ENCODE measurements at regions not wholly inside any gene's neighbourhood (a gene's known extent, or its start where the extent isn't known, plus 50 kb on each side); places are given as distances from the start of the nearest gene placed in this dataset.

- Mint-ChIP-seq H3K9me3 (ENCODE audit: insufficient read depth) (no peaks in the 10 kb centered on the region), H3K27me3 (no peaks in the 10 kb centered on the region), H3K4me1 (no peaks in the 10 kb centered on the region), H3K4me3 (no peak overlapping the region), H3K27ac (no peak overlapping the region)
- 91% methylated on average over 9 of the region's 9 CpGs for WGBS (ENCODE audit: insufficient coverage)
- POLR2A ChIA-PET = no interaction called here
- no peaks in the 10 kb centered on the region for H3K36me3 ChIP-seq (replicated peaks in 1 of 2; ENCODE audit: control extremely low read depth in 1 of 2, control insufficient read depth in 1 of 2, extremely low read depth in 1 of 2, insufficient read depth in 2 of 2, low read length in 1 of 2)
- H4K20me1 ChIP-seq (ENCODE audit: control insufficient read depth, insufficient read depth, low read length, poor library complexity, severe bottlenecking) = no peaks in the 10 kb centered on the region
- no peaks in the 10 kb centered on the region for H3K27me3 ChIP-seq (replicated peaks in 1 of 4; ENCODE audit: control extremely low read depth in 1 of 4, control insufficient read depth in 3 of 4, insufficient read depth in 4 of 4, low read length in 3 of 4)
- no peaks in the 10 kb centered on the region for H3K79me2 ChIP-seq (ENCODE audit: control insufficient read depth, insufficient read depth, low read length)
- intact Hi-C loops (cut with micrococcal nuclease) = no loop called here
- no peak overlapping the region for H3K27ac ChIP-seq (ENCODE audit: low read length in 2 of 2)
- no peak for ATAC-seq (ENCODE audit: low read depth)
- no peak overlapping the region for H3K4me2 ChIP-seq (replicated peaks; ENCODE audit: low read depth, low read length, poor library complexity, severe bottlenecking)
- no peaks in the 10 kb centered on the region for H3K4me1 ChIP-seq (ENCODE audit: control insufficient read depth in 2 of 2, insufficient read depth in 2 of 2, low read length in 2 of 2)
- H3K9me3 ChIP-seq (ENCODE audit: control extremely low read depth in 1 of 3, control insufficient read depth in 2 of 3, insufficient read depth in 1 of 3, low read length in 2 of 3) = peaks cover 0 to 8% (median 0%) of the 10 kb centered on the region in 3 donors
- TF ChIP-seq CTCF (IDR thresholded peaks at IDR 0.05) = no peak
- no peak for TF ChIP-seq EZH2 (IDR thresholded peaks at IDR 0.05; ENCODE audit: borderline replicate concordance, insufficient read depth, low read depth, low read length, poor library complexity, severe bottlenecking)
- no peak overlapping the region for H3K4me3 ChIP-seq (ENCODE audit: control extremely low read depth in 1 of 5, extremely low read depth in 1 of 5, insufficient read depth in 1 of 5, low read depth in 2 of 5, low read length in 4 of 5)
- CTCF ChIA-PET = no interaction called here
- no peak overlapping the region for H2AFZ ChIP-seq (ENCODE audit: insufficient read depth, low read depth, low read length, poor library complexity, severe bottlenecking)
- no peak for DNase-seq
- no peak overlapping the region for H3K9ac ChIP-seq (ENCODE audit: low read length)
These were observed 191.6 kb upstream of the TMEM132C start for GRCh38 chr12:128075332-128075731.

- Histone ChIP-seq H3K9ac (ENCODE audit: low read length) (no peak overlapping the region), H3K9me3 (ENCODE audit: control extremely low read depth in 1 of 3, control insufficient read depth in 2 of 3, insufficient read depth in 1 of 3, low read length in 2 of 3) (peaks cover 0 to 8% (median 0%) of the 10 kb centered on the region in 3 donors), H3K4me1 (ENCODE audit: control insufficient read depth in 2 of 2, insufficient read depth in 2 of 2, low read length in 2 of 2) (no peaks in the 10 kb centered on the region), H3K36me3 (replicated peaks in 1 of 2; ENCODE audit: control extremely low read depth in 1 of 2, control insufficient read depth in 1 of 2, extremely low read depth in 1 of 2, insufficient read depth in 2 of 2, low read length in 1 of 2) (no peaks in the 10 kb centered on the region), H3K27ac (ENCODE audit: low read length in 2 of 2) (no peak overlapping the region), H3K79me2 (ENCODE audit: control insufficient read depth, insufficient read depth, low read length) (no peaks in the 10 kb centered on the region), H3K27me3 (replicated peaks in 1 of 4; ENCODE audit: control extremely low read depth in 1 of 4, control insufficient read depth in 3 of 4, insufficient read depth in 4 of 4, low read length in 3 of 4) (no peaks in the 10 kb centered on the region), H2AFZ (ENCODE audit: insufficient read depth, low read depth, low read length, poor library complexity, severe bottlenecking) (no peak overlapping the region), H4K20me1 (ENCODE audit: control insufficient read depth, insufficient read depth, low read length, poor library complexity, severe bottlenecking) (no peaks in the 10 kb centered on the region), H3K4me3 (ENCODE audit: control extremely low read depth in 1 of 5, extremely low read depth in 1 of 5, insufficient read depth in 1 of 5, low read depth in 2 of 5, low read length in 4 of 5) (no peak overlapping the region), H3K4me2 (replicated peaks; ENCODE audit: low read depth, low read length, poor library complexity, severe bottlenecking) (no peak overlapping the region)
- Mint-ChIP-seq H3K4me3 (no peak overlapping the region), H3K4me1 (no peaks in the 10 kb centered on the region), H3K27me3 (no peaks in the 10 kb centered on the region), H3K9me3 (ENCODE audit: insufficient read depth) (no peaks in the 10 kb centered on the region), H3K27ac (no peak overlapping the region)
- no peak for ATAC-seq (ENCODE audit: low read depth)
- POLR2A ChIA-PET = no interaction called here
- no peak for DNase-seq
- CTCF ChIA-PET = no interaction called here
- intact Hi-C loops (cut with micrococcal nuclease) = no loop called here
- TF ChIP-seq EZH2 (IDR thresholded peaks at IDR 0.05; ENCODE audit: borderline replicate concordance, insufficient read depth, low read depth, low read length, poor library complexity, severe bottlenecking) = no peak
- no peak for TF ChIP-seq CTCF (IDR thresholded peaks at IDR 0.05)
- WGBS (ENCODE audit: insufficient coverage) = 100% methylated on average over 1 of the region's 4 CpGs
These were observed 190.8 kb upstream of the TMEM132C start for GRCh38 chr12:128076188-128076587.

Data from B cell (primary cell).